ENCODE measurements at regions not wholly inside any gene's neighbourhood (a gene's known extent, or its start where the extent isn't known, plus 50 kb on each side); places are given as distances from the start of the nearest gene placed in this dataset.

DNA sequence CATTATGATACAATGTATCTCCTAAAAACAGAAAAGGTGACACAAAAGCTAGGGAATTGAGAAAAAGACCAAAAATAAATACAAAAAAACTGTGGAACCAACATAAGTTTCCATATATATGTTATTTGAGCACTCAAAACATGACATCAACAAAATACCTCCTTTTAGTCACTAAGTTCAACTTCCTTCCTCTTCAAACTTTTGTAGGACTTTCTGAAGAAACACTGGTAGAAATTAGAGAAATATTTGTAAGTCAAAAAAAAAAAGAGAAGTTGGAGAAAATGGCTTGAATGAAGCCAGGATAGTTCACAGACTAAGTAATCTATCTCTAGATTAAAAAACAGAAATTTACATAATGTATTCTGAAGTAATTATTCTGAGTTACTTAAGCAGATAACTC, 208.4 kb upstream of the ALCAM start:
- TF ChIP-seq ZNF274 (IDR thresholded peaks at IDR 0.05; ENCODE audit: low read depth, low read length) = no peak
- no peak for TF ChIP-seq YY1 (IDR thresholded peaks at IDR 0.05; ENCODE audit: insufficient read depth, insufficient read length)
- TF ChIP-seq SUZ12 (IDR thresholded peaks at IDR 0.05; ENCODE audit: extremely low read depth, insufficient read depth, insufficient read length) = no peak
